ENCODE measurements at regions not wholly inside any gene's neighbourhood (a gene's known extent, or its start where the extent isn't known, plus 50 kb on each side); places are given as distances from the start of the nearest gene placed in this dataset.

- WGBS, 2 donors: 74 to 88% methylated on average over 2 of the region's 2 CpGs
- ATAC-seq (no peak), FAIRE-seq (no peak), DNase-seq (no peak)
- no peaks in the 10 kb centered on the region for H3K36me3 ChIP-seq
- H3K4me1 ChIP-seq: no peaks in the 10 kb centered on the region
- no peaks in the 10 kb centered on the region for H3K9me3 ChIP-seq
- TF ChIP-seq CTCF (IDR thresholded peaks at IDR 0.05): no peak
- intact Hi-C loops (cut with DNase I): no loop called here
- H3K27me3 ChIP-seq: no peaks in the 10 kb centered on the region
- no peak overlapping the region for H3K27ac ChIP-seq
- H3K4me3 ChIP-seq: no peak overlapping the region
Observed at GRCh38 chr12:25903603-25904245, 54.8 kb upstream of the RASSF8 start.

- no peaks in the 10 kb centered on the region for H3K9me3 ChIP-seq
- no peak for FAIRE-seq
- 86 to 88% methylated on average over 1 of the region's 1 CpG for WGBS, 2 donors
- H3K27ac ChIP-seq: no peak overlapping the region
- no peak for DNase-seq
- no peak overlapping the region for H3K4me3 ChIP-seq
- intact Hi-C loops (cut with DNase I): no loop called here
- ATAC-seq: no peak
- no peaks in the 10 kb centered on the region for H3K27me3 ChIP-seq
- no peaks in the 10 kb centered on the region for H3K4me1 ChIP-seq
- H3K36me3 ChIP-seq: no peaks in the 10 kb centered on the region
- no peak for TF ChIP-seq CTCF (IDR thresholded peaks at IDR 0.05)
Observed at GRCh38 chr12:25904442-25904841, 54.0 kb upstream of the RASSF8 start.

DNA sequence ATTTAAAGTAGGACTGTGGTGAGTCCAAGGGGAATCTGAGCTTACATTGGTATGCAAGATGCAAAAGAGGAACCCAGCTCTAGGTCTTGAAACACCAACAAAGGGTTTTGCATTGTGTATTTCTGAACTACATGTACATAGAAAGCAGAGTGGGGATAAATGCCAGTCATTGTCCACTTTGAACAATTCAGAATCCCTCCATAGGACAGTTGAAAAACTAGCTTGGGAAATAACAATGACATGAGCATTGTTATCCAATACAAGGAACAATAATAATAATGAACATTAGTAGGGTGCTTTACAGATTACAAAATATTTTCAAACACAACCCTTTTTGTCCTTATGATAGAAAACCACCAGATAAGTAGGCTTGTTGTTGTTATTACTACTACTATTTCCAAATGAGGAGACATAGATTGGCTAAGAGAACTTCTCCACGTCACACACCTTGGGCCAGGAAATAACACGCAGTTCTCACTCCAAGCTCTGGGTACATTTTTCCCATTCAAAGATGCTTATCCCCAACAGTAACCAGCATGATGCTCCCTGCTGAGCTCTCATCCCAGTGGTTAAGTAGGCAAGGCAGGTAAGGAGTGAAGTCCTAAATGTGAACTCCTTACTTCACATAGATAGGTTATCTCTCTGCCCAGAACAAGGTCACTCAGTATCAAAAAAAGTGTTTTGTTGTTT lies 51.7 kb upstream of the RASSF8 start:
- intact Hi-C loops (cut with DNase I): no loop called here
- ATAC-seq: no peak
- Histone ChIP-seq H3K27ac (no peak overlapping the region), H3K27me3 (no peaks in the 10 kb centered on the region), H3K36me3 (no peaks in the 10 kb centered on the region), H3K4me1 (peaks cover 0 to 3% (median 0%) of the 10 kb centered on the region in 3 donors), H3K4me3 (no peak overlapping the region), H3K9me3 (no peaks in the 10 kb centered on the region)
- DNase-seq: no peak
- WGBS, 2 donors: 87% methylated on average over 2 of the region's 2 CpGs
- no peak for TF ChIP-seq CTCF (IDR thresholded peaks at IDR 0.05)
- no peak for FAIRE-seq

Small RNA genes in the stretch of these regions (microRNA-seq; reads per million reads assigned to microRNA genes)
- 0 reads per million in 2 donors for gene MIR4302

All from pancreas (tissue), 10 donors.